ENCODE measurements at regions not wholly inside any gene's neighbourhood (a gene's known extent, or its start where the extent isn't known, plus 50 kb on each side); places are given as distances from the start of the nearest gene placed in this dataset.

- TF ChIP-seq POLR2A (IDR thresholded peaks at IDR 0.05; ENCODE audit: low read length): no peak
- TF ChIP-seq GATA1 (IDR thresholded peaks at IDR 0.05; ENCODE audit: low read depth, low read length): no peak
Measured at GRCh38 chr4:62528874-62529273, 1328.7 kb downstream of the ADGRL3 start.

All from erythroblast (primary cell).